ENCODE measurements at regions not wholly inside any gene's neighbourhood (a gene's known extent, or its start where the extent isn't known, plus 50 kb on each side); places are given as distances from the start of the nearest gene placed in this dataset.
"Not testable (repeated sequence)": the region's sequence is repeated elsewhere in the genome, so short reads cannot be mapped to it uniquely, and the experiment has no call there.

DNA sequence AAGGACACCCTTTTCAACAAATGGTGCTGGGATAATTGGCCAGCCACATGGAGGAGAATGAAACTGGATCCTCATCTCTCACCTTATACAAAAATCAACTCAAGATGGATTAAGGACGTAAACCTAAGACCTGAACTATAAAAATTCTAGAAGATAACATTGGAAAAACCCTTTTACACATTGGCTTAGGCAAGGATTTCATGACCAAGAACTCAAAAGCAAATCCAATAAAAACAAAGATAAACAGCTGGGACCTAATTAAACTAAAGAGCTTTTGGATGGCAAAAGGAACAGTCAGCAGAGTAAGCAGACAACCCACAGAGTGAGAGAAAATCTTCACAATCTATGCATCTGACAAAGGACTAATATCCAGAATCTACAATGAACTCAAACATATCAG is 96.9 kb upstream of the BNIP2 start:
- DNase-seq (ENCODE audit: low read depth), result not testable (repeated sequence)

DNA sequence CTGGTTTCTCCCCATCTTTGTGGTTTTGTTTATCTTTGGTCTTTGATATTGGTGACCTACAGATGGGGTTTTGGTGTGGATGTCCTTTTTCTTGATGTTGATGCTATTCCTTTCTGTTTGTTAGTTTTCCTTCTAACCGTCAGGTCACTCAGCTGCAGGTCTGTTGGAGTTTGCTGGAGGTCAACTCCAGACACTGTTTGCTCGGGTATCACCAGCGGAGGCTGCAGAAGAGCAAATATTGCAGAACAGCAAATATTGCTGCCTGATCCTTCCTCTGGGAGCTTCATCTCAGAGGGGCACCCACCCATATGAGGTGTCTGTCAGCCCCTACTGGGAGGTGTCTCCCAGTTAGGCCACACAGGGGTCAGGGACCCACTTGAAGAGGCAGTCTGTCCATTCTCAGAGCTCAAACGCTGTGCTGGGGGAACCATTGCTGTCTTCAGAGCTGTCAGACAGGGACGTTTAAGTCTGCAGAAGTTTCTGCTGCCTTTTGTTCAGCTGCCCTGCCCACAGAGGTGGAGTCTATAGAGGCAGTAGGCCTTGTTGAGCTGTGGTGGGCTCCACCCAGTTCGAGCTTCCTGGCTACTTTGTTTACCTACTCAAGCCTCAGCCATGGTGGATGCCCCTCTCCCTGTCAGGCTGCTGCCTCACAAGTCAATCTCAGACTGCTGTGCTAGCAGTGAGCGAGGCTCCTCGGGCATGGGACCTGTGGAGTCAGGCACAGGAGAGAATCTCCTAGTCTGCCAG is 94.8 kb upstream of the BNIP2 start:
- DNase-seq (ENCODE audit: low read depth), result not testable (repeated sequence)

DNA sequence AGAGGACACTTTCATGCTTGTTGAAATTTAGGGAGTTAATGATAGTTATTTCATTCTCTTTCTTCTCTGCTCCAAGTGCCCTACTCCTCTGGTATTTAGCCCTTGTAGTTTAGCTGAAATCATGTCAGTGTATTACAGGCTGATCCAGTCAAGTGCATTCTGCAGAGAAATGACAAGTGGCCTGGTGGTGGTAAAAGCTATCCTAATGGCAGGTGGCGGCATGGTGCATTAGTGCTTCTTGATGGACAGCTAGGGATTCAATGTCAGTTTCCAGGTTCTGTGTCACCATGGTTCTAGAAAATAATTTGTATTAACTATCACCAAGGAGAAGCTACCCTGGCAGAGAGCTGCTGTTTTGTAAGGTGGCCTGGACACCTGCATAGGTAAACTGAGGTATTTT is 90.0 kb upstream of the BNIP2 start:
- no peak for DNase-seq (ENCODE audit: low read depth)

DNA sequence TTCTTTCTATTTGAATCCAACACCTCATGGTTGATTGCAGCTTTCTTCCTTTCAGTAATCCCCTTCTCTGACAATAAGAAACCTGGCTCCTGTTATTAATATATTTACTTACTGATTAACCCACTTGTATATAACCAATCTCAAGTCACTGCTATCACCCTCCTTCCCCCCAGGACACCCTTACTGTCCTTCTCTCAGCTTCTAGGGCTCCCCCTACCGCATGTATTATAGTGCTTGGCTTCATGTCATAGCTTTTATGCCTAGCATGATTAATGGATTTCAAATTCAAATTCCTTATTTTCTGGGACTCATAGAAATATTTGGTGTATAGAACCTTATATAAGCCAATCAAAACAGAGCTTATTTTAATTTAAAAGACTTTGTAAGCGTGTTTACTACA is 75.7 kb upstream of the BNIP2 start:
- DNase-seq (ENCODE audit: low read depth), result no peak

DNA sequence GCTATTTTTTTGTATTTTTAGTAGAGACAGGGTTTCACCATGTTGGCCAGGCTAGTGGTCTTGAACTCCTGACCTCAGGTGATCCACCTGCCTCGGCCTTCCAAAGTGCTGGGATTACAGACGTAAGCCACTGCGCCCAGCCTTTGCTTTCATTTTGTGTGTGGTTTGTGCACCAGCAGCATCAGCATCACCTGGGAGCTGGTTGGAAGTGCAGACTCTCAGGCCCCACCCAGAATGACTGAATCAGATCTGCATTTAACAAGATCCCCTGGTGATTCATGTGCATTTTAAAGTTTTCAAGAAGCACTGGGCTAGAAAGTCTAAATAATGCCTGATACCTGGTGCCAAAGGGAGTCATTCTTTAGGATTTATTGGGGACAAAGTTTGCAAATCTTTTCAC is 73.4 kb upstream of the BNIP2 start:
- DNase-seq (ENCODE audit: low read depth), result no peak

DNA sequence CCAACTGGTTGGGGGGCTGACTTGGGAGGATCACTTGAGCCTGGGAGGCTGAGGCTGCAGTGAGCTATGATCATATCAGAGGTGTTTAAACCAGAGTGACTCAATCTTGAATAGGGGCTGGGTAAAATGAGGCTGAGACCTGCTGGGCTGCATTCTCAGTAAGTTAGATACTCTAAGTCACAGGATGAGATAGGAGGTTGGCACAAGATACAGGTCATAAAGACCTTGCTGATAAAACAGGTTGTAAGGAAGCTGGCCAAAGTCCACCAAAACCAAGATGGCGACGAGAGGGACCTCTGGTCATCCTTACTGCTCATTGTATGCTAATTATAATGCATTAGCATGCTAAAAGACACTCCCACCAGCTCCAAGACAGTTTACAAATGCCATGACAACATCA is 71.1 kb upstream of the BNIP2 start:
- not testable (repeated sequence) for DNase-seq (ENCODE audit: low read depth)

DNA sequence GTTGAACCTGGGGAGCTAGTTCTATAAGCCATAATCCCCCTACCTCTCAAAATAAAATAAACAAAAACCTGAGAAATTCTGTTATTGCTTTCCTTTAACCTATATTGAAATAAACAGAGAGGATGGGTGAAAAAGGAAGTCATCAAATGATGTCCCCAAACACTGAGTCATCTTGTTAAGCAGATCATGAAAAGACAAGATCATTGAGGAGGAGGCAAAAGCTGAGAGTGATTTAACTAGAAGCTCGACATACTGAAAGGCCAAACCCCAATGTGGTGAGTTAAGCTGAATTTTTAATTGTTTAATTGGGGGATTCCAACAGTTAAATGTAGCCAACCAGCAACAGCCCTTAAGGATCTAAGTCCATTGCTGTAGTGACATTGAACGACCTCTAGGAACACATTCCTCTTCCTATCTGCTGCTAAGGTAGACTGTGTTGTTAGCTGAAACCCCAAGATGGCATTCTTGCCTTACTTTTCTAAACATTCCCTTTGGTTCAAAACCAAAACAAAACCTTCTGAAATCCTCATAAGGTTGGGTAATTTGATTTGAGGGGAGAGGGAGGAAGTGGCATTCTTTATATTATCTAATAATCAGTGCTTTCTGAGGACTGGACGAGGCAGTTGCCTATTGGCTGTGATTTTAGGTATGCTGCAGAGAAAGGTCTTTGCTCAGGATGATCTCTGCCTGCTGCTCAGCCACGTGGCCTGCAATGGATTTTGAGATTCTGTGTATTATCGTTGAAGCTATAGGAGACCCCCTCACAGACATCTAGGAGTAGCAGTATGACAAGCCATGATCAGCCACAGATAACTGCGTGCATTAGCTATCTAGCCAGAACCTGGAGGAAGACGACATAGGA is 62.7 kb upstream of the BNIP2 start:
- no peak for DNase-seq (ENCODE audit: low read depth)

DNA sequence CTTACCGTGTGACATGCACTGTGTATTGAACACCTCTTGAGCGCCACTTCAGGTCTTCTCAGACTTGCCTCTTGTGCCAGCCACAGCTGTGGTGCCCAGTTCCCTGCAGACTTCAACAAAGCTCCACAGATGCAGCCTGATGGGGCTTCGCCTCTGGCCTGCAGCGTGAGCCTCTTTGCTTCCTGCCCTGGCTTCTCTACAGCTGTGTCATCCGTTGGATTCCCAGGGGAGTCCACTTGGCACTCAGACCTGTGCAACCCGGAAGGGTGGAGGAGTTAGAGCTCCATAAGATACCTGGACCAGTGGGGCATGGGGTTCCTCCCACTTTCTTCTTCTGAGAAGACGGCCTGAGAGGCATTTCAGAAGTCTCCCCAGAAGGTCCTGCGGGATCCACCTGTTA is 57.7 kb upstream of the BNIP2 start:
- no peak for DNase-seq (ENCODE audit: low read depth)

DNA sequence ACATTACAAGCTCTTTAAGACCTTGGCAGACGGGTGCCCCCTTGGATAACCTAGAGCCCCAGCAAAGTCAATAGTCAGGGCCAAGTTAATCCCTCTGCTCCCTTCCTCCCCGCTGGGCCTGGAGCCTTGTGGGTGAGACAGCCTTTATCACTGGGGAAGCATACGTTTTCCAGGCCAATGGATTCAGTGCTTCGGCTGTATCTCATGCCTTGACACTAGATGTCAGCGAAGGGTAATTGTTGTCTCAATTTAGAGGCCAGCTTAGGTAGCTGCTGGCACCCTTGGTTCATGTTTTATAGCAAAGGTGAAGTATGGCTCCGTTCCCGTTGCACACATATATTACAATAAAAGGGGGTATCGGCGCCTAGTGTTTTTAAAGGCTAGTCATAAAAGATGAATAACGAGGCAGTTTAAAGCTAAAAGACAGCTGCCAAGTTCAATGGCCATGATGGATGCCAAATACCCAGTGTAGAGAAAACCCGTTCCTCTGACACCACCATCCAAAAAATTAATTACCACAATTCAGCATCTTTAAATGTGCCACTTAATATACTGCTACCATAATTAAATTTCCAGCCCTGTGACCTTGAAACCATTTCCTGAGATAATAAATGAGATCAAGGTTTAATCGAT is 52.3 kb upstream of the BNIP2 start:
- no peak for DNase-seq (ENCODE audit: low read depth)

DNA sequence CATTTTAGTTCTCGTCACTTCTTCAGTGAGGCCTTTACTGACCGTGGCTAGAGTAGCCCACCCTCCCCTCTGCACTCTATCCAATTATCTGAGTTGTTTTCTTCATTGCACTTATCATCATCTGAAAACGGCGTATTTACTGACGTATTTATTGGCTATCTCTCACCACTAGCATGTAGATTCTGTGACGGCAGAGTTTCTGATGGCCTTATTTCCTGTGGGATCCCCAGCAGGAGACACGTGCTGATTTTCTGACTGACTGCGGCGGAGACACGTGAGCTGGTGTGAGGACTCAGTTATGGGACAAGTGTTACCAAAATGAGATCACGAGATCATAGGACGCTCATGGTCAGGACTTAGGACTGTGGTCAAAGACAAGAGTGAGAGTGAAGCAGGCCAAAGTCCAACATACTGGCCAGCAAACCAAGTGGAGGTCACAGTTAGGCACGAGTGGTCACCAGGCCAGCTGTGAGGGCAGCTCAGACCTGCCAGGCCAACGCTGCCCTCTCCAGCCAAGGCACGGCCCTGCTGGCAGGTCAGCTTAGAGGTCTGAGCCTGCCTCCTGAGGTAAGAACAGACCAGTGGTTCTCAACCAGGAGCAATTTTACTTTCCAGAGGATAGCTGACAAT is 50.6 kb upstream of the BNIP2 start:
- no peak for DNase-seq (ENCODE audit: low read depth)
